DMS153 treated with DMSO at 0.1 percent for 48 hours (cell line): ENCODE measurements at regions not wholly inside any gene's neighbourhood (a gene's known extent, or its start where the extent isn't known, plus 50 kb on each side); places are given as distances from the start of the nearest gene placed in this dataset.
A peak's percentile ranks its signal among the peaks of the same experiment; 100 is the strongest.

Experiments used
- DNase-seq: peaks from one replicate; lab custom pipeline; 2025; ENCODE audit not compliant: unreplicated experiment; lab: John Stamatoyannopoulos, UW

DNA sequence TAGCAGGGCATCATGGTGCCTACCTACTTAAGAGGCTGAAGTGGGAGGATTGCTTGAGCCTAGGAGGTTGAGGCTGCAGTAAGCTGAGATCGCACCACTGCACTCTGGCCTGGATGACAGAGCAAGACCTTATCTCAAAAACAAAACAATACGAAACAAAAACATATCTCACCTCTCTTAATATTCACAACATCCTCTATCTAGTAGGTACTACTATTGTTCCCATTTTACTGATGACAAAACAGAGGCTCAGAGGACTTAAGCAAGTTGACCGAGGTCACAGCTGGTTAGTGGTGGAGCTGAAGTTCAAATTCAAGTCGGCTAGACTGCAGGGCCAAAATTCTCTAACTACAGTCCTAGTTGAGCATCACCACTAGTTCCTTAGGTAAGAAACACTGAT is 172.3 kb upstream of the EEA1 start:
- no peak for DNase-seq

DNA sequence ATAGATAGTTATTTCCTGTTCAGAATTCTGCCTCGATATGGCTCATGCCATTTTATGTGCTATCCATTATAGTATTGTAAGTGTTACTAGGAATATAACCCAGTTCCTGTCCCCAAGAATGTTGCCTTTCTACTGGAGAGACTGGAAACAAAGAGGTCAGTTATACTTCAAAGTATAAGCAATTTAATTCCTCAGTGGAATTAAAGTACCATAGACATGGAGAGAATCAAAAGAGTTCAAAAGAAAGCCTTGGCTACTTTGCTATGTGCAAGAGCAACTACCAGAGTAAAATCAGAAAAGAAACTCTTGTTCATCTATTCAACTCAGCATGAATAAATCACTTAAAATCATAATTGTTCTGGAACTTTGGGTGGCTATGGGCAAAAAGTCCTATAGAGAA is 173.2 kb upstream of the EEA1 start:
- no peak for DNase-seq

DNA sequence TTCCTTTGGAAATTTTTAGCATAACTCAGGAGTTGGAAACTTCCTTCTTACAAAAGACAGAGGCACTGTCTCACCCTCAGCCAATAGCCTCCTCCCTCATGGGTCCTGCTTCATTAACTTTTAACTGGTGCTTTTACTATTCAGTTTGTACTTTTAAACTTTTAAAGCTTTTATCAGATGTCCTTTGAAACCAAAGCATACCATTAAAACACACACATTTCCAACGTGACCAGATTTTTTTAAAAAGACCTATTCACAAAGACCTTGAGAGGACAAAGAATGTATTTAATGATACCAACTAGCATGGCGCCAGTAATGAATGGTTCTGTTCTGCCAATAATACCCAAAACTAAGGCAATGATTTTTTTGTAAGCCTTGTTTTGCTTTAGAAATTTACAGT is 173.6 kb upstream of the EEA1 start:
- no peak for DNase-seq

DNA sequence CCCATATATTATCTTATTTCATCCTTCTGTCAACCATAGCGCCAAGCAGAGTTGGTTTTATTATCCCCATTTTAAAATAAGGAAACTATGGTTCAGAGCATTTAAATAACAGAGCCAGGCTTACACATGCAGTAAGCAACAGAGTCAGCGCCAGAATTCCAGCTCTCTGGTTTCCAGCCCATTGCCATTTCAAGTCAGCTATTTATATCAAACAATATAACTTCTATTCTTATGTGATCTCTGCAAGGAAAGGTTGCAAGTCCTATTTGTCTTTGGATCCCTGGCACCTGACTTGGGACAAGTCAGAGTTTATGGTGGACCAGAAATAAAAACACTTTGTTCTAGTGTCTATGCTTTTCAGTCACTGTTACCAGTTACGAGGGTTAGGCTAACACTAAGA is 174.1 kb upstream of the EEA1 start:
- DNase-seq, result no peak

DNA sequence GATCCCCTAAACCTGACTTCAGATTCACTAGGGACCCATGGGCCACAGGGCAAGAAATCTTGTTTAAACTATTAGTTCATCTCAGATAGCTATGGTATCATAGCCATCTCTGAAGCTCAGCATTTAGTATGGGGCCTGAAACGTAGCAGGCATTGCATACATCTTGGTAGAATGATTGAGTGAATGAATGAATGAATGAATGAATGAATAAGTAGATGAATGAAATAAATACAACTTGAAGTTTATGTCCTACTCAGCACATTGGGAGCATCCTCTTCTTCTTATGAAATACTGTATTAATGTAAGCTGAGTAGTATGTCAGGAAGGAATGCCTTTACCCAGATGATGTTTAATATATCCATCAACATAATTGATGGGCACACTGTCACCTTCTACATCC is 175.4 kb upstream of the EEA1 start:
- no peak for DNase-seq

DNA sequence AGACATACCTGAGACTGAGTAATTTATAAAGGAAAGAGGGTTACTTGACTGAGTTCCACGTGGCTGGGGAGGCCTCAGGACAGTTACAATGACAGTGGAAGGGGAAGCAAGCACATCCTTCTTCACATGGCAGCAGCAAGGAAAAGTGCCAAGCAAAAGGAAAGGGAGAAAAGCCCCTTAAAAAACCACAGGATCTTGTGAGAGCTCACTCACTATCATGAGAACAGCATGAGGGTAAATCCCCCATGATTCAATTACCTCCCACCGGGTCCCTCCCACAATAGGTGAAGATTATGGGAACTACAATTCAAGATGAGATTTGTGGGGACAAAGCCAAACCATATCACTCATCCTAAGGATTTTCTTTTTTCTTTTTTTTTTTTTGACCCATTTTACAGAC is 177.8 kb upstream of the EEA1 start:
- DNase-seq, result no peak

DNA sequence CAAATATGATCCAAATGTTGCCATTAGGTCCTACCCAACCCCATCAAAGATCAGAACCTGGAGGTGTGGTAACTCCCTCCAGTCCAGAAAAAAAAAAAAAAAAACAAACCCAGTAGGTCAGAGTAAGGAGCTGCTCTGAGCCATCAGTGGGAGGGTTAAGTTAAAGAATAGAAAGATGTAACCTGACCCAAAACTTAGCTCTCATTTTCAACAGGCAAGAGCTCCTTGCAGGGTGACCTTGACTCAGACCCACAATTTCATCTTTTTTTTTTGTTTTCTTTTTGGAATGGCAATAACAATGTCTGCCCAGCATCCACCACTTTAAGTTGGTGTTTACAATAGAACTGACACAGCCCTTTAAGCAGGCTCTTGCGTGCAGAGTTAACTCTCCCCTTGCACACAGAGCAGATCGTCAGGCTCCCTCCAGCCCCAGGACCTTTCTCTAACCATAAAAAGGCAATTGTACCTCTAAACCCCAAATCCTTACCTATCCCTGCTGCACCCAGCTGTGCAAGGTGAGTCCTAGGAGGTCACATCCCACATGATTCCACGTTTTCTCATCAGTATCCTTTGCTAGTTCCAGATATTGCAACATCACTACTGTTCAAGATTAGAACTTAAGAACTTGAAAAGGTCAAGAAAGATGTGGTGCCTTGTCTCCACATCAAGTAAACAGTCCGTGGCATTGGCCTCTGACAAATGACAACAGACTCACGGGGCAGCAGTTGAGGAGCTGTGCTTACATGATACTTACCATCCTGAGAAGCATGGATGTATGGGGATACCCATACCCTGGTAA is 178.6 kb upstream of the EEA1 start:
- no peak for DNase-seq

DNA sequence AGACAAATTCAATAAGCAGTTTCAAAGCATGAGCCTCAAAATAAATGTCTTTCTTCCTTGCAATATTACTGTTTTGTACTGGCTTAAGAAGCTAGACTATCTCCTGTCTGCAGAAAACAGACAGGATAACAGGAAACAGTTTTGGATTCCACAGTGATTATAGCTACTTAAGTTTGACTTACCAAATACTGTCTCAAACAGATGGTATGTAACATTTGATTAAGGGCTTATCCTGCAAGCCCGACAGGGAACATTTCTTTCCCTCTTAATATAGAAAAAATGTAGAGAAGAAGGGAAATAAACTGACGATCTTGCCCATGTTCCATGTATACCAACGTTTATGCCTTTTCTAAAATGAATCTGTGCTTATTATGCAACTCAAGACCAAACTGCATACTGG is 179.9 kb upstream of the EEA1 start:
- DNase-seq, result no peak

DNA sequence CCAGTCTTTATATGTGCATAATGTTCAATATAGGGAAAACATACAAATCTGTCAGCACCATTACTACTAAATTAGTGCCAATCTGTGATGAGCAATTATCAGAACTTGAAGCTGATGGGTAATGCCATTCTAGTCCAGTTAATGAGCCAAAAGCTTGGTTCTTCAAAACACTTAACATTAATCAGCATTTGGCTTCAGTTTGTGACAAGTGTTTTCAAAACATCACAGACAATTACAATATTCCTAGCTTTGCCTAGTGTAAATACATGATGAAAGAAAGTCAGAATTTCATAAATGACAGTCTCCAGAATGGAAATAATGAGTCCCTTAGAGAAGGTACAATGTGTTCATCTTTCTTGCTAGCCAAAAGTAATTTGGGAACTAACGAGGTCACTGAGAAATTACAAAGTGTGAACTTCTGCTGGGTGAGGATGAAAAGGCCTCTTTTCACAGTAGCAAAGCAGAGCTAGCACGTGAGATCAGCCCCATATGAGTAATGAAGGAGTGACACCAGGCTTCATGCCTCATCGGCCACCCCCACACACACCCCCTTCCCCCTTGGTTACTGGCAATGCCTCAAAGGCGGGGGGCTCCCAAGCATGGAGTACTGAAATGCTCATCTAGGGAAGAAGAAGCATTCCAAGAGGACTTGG is 180.6 kb upstream of the EEA1 start:
- no peak for DNase-seq

DNA sequence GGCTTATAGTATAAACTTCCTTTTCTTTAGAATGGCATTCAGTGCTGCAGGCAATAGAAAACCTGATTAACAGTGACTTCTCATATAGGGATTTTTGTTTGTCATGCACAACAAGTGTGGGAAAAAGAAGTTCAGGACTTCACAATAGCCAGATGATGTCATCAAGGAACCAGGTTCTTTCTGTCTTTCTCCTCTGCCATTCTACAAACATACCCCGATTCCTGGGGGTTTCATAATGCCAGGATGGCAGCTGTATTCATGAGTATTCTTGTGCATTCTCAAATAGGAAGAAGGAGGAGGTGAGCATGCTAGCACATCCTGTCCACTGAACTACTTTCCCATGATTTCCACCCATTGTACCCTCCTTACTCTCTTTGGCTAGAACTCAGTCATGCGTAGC is 182.7 kb upstream of the EEA1 start:
- no peak for DNase-seq

DNA sequence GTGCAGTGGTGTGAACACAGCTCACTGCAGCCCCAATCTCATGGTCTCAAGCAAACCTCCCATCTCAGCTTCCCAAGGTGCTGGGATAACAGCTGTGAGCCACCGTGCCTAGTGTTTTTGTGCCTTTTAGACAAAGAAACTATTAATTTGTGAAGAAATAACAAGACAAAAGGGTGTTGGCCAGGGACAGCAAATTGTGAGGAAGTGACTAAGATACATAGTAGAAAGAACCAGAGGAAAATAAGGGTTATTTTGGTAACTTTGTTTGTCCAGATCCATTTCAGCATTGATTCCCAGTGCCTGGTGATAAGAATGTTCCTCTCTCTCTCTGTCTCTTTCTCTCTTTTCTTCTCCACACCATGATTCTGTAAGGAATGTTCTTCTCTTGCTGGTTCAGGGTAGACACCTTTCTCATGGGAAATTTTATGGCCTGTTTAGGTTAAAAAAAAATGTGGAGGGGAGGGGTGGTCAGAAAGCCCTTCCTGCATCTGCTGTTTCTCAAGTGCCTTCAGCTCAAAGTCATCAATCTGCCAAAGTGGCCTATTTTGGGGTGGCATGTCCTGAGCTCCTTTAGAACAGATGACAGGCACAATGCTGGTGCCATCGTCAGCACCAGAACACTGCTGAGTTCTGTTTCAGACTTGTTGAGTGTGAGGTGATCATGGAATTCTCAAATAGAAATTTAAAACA is 184.4 kb upstream of the EEA1 start:
- DNase-seq, result no peak

DNA sequence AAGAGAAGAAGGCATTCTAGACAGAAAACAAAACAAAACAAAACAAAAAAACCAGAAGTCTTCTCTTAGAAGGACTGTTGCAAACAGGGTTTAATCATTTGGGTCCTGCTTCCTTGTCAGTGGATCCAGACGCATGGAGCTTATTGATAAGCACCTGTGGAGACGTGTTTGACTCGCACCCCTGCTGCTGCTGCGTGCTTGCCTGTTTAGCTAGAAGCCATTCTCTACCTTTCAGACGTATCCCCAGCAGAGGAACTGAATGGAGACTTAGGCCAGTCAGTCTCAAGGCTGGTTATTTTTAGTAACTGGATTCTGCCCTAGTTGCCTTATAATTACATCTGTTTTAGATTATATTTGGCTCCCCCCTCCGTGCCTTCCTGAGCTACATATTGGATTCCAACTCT is 186.1 kb upstream of the EEA1 start:
- DNase-seq, result no peak

DNA sequence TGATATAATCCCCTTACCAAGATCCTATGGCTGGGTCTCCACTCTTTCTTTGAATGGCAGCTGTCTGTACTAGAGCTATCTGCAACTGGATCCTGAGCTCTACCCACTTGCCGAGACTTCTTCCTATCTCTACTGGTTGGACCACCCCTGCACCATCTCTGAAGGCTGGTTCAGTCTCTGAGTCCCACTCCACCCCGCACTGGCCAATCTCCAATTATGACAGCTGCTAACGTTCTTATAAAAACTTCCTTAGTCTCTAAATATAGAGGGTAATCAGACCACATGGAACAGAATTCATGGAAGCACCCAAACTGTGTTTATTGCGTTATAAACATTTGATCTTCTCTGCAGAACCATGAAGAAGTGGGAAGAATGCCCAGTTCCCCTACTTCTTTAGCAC is 186.6 kb upstream of the EEA1 start:
- DNase-seq, result no peak

DNA sequence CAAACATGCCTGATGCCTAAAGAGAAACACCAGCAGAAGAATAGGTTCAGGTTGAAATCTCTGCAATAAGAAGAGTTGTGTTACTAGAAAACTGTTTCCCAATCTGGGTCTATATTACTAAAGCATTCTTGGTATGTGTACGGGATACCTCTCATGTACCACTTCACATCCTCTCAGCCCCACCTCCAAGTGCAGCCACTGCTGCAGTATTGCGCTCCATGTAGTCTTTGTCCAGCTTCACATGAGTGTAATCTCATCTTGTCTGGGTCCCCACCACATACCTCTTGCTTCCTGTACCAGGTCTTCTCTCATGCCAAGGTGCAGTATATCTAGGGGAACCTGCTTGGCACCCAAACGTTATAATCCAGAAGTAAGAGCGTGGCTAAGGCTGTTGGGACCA is 187.5 kb upstream of the EEA1 start:
- DNase-seq, result no peak

DNA sequence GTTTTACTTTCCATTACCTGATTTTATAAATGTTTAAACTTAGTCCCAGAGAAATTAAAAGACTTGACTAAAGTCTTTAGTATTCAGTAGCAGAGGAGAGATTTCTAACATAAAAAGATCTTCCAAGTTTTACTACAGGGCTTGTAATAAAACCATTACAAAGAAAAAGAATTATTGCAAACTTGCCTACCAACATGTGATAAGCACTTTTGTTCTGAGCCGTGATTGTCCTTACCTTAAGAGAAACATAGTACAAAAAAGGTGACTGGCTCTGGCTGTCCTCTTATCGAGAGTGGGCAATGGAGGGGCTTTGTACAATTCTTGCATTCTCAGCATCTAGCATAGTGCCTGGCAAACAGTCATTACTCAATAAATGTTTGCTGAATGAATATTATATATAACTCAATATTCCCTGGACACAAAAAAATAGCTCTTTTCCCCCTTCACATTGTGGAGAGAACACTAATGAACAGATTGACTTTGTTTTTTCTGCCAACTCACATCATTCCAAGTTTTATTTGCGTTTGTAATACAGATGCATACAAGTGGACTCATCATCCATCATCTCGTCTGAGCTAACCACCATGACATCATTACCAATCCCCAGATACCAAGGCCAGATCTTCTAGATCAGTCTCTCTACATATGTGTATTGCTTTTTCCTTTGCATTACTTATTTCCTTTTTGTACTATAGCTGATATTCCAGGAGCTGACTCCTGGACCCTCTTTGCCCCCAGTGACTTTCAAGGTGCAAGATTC is 192.8 kb upstream of the EEA1 start:
- no peak for DNase-seq

DNA sequence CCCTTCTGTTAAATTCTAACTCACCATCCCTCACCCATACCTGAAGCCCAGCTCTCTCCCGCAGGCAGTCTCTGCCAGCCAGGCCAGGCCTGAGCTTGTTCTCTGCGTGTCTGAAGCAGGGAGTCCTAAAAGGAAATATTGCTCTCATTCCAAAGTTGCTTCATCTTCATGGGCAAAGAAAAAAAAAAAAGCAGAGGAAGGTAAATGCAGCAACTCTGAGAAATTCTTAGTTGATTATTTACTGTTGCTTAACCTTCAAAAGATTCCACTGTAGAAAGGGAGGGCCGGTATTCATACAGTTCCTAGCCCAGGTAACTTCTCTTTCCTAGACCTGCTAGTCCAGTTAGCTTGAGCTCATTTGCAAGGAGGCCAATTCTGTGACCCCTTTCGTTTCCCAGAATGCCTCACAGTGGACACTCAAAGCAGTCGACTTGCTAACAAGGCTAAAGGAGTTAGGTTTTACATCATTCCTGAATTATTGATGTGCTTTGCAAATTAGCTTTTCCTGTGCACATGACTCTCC is 193.5 kb upstream of the EEA1 start:
- no peak for DNase-seq

DNA sequence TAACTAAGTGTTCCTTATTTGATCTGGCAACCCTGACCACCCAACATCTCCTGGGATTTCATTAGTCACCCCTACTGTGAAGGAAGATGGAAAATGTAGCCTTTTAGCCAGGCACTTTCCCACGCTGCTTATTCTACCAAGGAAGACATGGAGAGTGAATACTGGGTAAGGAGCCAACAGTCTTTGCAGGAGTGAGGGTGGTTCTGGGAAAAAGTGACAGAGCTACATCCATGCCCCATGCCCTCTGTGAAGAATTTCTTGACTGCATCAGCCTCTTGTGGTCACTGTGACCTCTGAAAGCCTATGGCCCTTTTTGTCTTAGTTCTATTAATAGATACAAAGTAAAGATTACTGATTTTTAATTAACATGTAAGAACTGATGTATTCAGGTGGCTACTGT is 196.0 kb upstream of the EEA1 start:
- no peak for DNase-seq

DNA sequence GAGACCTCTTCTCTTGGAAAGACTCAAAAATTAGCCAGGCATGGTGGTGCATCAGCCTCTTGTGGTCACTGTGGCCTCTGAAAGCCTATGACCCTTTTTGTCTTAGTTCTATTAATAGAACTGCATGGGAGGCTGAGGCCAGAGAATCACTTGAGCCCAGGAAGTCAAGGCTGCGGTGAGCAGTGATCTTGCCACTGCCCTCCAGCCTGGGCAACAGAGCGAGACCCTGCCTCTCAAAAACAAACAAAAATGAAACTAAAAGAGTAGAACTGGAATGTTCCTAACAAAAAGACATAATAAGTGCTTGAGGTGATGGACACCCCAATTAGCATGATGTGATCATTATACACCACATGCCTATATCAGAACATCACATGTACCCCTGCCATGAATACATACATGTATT is 197.0 kb upstream of the EEA1 start:
- no peak for DNase-seq

DNA sequence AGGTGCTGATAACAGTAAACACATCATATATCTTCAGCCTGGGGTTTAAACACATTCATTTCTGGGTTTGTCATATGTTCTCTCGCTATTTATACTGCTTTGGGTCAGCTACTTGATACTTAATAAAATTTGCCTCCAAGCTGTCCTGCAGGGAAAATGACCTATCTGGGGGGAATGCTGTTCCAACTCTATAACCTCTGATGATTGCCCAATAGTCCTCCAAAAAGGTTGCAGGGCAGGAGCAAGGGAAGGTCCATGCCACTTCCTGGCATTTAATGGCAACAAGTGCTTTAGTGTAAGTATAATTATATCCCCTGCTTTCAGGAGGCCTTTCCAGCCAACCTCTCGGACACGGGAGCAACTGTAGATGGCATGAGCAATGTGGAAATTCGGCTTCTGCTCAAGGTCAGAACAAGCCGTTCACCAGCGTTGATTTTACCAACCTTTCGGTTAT is 198.0 kb upstream of the EEA1 start:
- no peak for DNase-seq

DNA sequence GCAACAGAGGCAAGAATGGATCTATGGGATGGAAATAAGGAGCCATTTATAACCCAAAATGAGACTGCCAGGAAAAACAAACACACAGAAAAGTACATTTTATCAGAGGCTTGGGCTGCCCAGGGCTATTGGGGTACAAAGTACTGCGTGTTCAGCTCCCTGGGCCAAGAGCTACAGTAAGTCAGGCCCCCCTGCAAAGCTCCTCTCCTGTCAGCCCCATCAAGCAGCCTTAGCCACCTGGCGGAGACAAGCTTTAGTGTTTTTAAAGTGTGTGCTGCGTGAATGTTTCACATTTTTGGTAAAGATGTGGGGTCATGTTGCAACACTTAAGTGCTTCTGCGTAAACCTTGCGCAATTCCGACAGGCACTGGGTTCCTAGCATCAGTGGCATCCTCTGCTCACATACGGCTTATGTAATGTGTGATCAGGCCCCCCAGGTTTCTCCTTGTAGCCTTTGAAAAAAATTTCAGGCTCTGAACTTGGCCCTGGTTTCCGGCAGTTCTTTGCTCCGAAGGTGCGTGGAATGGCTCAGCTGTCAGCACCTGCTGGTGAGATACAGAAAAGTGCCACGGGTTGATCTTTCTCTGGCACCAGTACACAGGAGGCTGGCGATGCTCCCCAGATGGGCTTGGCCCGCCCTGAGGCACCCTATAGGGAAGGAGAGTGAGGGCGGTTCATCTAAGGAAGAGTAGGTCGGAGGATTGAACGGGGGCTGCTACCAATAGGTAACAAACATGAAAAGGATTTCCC is 198.7 kb upstream of the EEA1 start:
- no peak for DNase-seq

DNA sequence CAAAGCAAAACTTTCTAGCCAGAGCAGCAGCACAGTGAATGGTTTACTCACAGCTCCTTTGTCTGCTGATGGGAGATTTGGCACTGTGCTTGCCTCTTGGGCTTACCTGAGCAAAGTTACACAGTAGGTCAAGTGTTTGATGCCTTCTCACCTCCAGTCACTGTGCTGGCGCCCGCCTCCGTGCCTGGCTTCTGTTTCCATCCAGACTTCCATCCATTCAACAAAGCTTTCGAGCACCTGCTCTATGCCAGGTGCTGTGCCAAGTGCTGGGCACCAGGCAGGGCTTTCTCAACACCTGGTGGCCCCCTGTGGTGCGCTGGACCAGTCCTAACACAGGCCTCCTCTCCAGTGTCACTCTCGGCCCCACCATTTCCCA is 199.2 kb upstream of the EEA1 start:
- peak; percentile 94 for DNase-seq
